Fibroblast of the aortic adventitia (primary cell): ENCODE measurements at regions not wholly inside any gene's neighbourhood (a gene's known extent, or its start where the extent isn't known, plus 50 kb on each side); places are given as distances from the start of the nearest gene placed in this dataset.
"Not testable (repeated sequence)": the region's sequence is repeated elsewhere in the genome, so short reads cannot be mapped to it uniquely, and the experiment has no call there.

Experiments used
- DNase-seq: peaks from one replicate; pipeline ENCODE4 v3.0.0-alpha.2; 2010; ENCODE audit warnings: low read depth
- H3K4me3 ChIP-seq: 2 replicates; pipeline ENCODE4 v1.5.1; 2011; ENCODE audit warnings: low read depth, mild to moderate bottlenecking, control low read depth, low read length, moderate library complexity
- CTCF ChIP-seq: IDR thresholded peaks from 2 replicates; pipeline ENCODE4 v1.5.1; 2011; ENCODE audit warnings: mild to moderate bottlenecking, low read length, control low read depth, inconsistent platforms; ENCODE audit not compliant: insufficient read depth

- no peak for DNase-seq
- no peak overlapping the region for H3K4me3 ChIP-seq
- no peak for TF ChIP-seq CTCF
Measured at GRCh38 chr11:121968638-121969037, 147.4 kb downstream of the BLID start.

- no peak for DNase-seq
- TF ChIP-seq CTCF, result no peak
- no peak overlapping the region for H3K4me3 ChIP-seq
Measured at GRCh38 chr11:121967131-121967704, 148.8 kb downstream of the BLID start.

GRCh38 chr11:121965330-121965729, 150.7 kb downstream of the BLID start:
- H3K4me3 ChIP-seq, result no peak overlapping the region
- TF ChIP-seq CTCF, result no peak
- peak; percentile 59 for DNase-seq

GRCh38 chr11:121964591-121964990, 151.4 kb downstream of the BLID start:
- peak; percentile 10 for DNase-seq
- no peak overlapping the region for H3K4me3 ChIP-seq
- no peak for TF ChIP-seq CTCF

- DNase-seq, H3K4me3 ChIP-seq: not testable (repeated sequence)
Measured at GRCh38 chr11:121963846-121964245, 152.2 kb downstream of the BLID start.

GRCh38 chr11:121961321-121961801, 154.7 kb downstream of the BLID start:
- no peak overlapping the region for H3K4me3 ChIP-seq
- TF ChIP-seq CTCF, result no peak
- peak; percentile 50 for DNase-seq

GRCh38 chr11:121958971-121959325, 157.1 kb downstream of the BLID start:
- H3K4me3 ChIP-seq, result no peak overlapping the region
- TF ChIP-seq CTCF, result no peak
- peak; percentile 55 for DNase-seq
